ENCODE measurements at regions not wholly inside any gene's neighbourhood (a gene's known extent, or its start where the extent isn't known, plus 50 kb on each side); places are given as distances from the start of the nearest gene placed in this dataset.
"Not testable (repeated sequence)": the region's sequence is repeated elsewhere in the genome, so short reads cannot be mapped to it uniquely, and the experiment has no call there.

- no peak for TF ChIP-seq CTCF (IDR thresholded peaks at IDR 0.05; ENCODE audit: borderline replicate concordance, insufficient read depth, low read depth, low read length)
- no peak overlapping the region for H3K4me3 ChIP-seq (ENCODE audit: low read depth, low read length)
Observed at GRCh38 chr1:80143361-80143760, 1136.8 kb upstream of the ADGRL4 start.

DNA sequence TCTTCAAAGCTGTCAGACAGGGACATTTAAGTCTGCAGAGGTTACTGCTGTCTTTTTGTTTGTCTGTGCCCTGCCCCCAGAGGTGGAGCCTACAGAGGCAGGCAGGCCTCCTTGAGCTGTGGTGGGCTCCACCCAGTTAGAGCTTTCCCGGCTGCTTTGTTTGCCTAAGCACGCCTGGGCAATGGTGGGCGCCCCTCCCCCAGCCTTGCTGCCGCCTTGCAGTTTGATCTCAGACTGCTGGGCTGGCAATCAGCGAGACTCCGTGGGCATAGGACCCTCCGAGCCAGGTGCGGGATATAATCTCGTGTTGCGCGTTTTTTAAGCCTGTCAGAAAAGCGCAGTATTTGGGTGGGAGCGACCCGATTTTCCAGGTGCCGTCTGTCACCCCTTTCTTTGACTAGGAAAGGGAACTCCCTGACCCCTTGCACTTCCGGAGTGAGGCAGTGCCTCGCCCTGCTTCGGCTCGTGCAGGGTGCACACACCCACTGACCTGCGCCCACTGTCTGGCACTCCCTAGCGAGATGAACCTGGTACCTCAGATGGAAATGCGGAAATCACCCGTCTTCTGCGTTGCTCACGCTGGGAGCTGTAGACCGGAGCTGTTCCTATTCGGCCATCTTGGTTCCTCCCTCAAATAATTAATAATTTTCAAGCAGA, 1131.5 kb upstream of the ADGRL4 start:
- not testable (repeated sequence) for H3K4me3 ChIP-seq (ENCODE audit: low read depth, low read length)

DNA sequence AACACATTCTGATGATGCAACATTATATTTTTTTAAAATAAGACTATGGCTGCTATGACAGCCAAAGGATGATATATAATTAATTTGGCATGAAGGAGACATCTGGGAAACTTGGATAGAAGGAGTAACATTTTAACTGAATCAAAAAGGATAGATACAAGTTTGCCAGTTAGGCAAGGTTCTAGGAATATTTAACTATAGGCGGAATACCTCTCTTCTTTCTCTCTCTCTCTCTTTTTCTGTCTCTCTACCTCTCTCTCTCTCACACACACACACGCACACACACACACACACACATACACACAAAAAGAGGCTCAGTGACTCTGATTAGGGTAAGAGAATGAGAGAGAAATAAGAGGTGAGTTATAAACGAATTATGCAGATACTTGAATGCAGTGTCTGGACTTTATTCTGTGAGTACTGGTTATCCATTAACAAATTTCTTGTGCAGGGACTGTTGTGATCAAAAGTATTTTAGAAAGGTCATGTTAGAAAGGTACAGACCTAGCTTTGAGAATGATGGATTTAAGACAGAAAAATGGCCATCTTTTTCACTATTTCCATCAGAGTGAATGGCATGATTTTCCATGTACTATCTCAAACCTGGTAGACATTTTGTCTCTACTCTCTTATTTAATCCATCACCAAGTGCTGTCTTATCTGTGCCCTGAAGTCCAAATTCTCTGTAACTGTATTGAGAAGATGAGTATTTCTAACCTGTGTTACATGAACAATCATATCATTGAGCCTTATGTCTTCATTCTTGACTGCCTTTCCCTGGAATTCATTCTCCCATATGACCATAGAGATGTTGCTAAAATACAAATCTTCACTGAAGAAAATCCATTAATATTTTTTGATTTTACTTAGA, 1106.9 kb upstream of the ADGRL4 start:
- H3K4me3 ChIP-seq (ENCODE audit: low read depth, low read length) = no peak overlapping the region
- no peak for TF ChIP-seq CTCF (IDR thresholded peaks at IDR 0.05; ENCODE audit: borderline replicate concordance, insufficient read depth, low read depth, low read length)

DNA sequence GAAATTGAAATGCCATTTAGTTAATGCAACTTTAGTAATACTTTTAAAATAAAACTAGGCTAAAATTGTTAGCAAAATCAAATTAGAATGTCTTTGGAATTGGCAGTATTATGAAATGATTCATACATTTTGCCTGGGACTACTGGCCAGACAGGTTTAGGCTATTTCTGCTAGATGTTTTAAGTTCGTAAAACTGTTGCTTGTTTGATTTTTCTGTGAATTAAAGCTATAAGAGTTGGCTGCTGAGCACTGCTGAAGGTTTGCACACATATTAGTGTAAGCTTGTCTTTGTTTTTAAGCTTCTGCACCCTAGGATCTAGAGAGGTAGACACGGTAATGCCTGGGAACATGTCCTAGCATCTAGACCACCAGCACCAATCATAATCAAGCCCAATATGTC, 1094.6 kb upstream of the ADGRL4 start:
- no peak overlapping the region for H3K4me3 ChIP-seq (ENCODE audit: low read depth, low read length)
- no peak for TF ChIP-seq CTCF (IDR thresholded peaks at IDR 0.05; ENCODE audit: borderline replicate concordance, insufficient read depth, low read depth, low read length)

DNA sequence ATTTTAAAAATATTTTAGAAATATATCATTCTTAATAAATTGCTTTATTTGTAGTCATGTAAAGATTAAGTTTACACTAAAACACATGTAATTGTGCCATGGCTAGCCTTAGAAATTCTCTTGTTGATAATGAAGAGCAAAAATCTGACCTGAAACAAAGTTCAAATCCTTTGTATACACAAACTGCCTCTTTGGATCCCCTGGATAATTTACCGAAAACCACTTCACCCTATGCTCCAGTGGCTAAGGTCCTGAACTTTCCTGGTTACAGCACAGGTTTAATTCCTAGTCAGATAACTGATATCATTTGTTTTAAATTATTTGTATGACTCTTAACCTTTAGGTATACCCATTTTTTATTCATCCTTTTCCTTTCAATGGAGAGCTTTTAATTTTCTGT, 1093.2 kb upstream of the ADGRL4 start:
- H3K4me3 ChIP-seq (ENCODE audit: low read depth, low read length) = no peak overlapping the region
- no peak for TF ChIP-seq CTCF (IDR thresholded peaks at IDR 0.05; ENCODE audit: borderline replicate concordance, insufficient read depth, low read depth, low read length)

DNA sequence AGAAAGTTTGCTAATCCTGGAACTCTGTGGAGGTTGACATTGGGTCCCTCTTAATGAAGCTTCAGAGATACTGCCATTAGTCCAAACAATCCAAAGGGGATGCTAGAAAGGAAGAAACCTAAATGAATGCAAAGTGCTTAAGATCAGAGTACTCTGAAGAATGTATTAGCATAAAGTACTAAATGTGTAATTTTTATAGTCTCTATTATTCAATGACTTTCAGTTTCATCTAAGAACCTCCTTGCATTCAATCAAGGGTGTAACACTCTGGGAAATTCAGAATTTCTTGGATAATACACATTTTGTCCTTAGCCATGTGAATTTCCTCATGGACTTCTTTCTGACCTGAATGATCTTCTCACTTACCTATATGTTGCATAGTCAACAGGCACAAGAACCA, 1078.5 kb upstream of the ADGRL4 start:
- TF ChIP-seq CTCF (IDR thresholded peaks at IDR 0.05; ENCODE audit: borderline replicate concordance, insufficient read depth, low read depth, low read length) = no peak
- H3K4me3 ChIP-seq (ENCODE audit: low read depth, low read length) = no peak overlapping the region

DNA sequence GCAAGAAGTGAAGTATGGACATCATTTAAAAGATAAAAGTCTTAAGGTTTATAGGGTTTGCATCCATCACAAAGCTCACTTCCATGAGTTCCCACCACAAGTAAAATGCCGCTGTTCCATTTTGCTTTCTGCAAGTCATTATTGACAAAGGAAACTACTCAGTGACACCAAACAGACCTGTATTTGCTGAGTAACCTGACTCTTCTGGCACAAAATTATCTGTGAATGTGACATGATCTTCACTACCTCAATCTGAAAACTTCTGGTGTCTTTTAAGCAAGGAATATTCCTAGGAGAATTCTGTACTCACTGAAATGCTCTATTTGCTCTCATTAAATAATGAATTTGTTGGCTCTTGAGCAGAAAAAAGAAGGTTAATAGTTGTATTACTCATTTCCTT, 1077.4 kb upstream of the ADGRL4 start:
- H3K4me3 ChIP-seq (ENCODE audit: low read depth, low read length) = no peak overlapping the region
- no peak for TF ChIP-seq CTCF (IDR thresholded peaks at IDR 0.05; ENCODE audit: borderline replicate concordance, insufficient read depth, low read depth, low read length)

Data from GM12875 (cell line).